ENCODE measurements at regions not wholly inside any gene's neighbourhood (a gene's known extent, or its start where the extent isn't known, plus 50 kb on each side); places are given as distances from the start of the nearest gene placed in this dataset.

DNA sequence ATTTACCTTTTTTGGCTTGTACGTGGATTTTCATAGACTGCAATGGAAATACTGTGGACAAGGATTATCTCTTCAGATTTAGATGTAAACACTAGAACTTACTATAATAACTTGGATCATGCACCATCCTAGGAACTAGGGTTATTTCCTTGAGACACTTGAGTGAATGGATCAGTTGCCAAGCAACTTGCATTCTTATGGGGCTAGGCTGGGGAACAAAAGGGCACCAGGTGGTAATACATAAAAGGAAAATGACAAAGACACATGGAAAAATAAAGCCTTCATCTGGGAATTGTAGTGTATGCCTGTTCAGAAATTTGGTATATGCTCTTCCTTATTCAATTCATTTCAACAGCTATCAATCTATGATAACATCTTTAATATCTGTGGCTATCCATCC is 247.1 kb downstream of the SPRY1 start:
- Histone ChIP-seq H3K36me3 (no peaks in the 10 kb centered on the region), H3K4me3 (no peak overlapping the region), H3K9me3 (no peaks in the 10 kb centered on the region), H3K27me3 (no peaks in the 10 kb centered on the region), H3K4me1 (no peaks in the 10 kb centered on the region), H3K27ac (no peak overlapping the region)
- DNase-seq (no peak), ATAC-seq (no peak)
- intact Hi-C loops (cut with DNase I) = no loop called here
- TF ChIP-seq, protein P1, sequence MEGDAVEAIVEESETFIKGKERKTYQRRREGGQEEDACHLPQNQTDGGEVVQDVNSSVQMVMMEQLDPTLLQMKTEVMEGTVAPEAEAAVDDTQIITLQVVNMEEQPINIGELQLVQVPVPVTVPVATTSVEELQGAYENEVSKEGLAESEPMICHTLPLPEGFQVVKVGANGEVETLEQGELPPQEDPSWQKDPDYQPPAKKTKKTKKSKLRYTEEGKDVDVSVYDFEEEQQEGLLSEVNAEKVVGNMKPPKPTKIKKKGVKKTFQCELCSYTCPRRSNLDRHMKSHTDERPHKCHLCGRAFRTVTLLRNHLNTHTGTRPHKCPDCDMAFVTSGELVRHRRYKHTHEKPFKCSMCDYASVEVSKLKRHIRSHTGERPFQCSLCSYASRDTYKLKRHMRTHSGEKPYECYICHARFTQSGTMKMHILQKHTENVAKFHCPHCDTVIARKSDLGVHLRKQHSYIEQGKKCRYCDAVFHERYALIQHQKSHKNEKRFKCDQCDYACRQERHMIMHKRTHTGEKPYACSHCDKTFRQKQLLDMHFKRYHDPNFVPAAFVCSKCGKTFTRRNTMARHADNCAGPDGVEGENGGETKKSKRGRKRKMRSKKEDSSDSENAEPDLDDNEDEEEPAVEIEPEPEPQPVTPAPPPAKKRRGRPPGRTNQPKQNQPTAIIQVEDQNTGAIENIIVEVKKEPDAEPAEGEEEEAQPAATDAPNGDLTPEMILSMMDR (IDR thresholded peaks at IDR 0.05) = no peak

DNA sequence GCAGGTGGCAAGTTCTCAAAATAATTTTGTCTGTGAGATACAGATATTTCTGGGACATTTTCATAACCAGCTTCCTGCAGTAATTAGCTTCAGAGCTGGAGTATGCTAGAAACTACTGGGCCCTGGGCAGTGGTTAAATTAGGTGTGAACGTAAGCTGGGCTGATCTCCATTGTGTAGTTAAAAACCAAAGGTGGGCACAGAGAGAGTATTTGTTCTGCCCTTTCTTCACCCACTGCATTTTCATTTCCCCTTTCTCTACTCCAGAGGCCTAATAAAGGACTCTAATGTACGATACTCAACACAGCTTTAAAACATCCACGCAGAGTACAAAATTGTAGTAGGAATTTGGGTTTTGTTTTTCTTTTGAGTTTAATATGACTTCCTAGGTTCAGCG is 252.7 kb downstream of the SPRY1 start:
- no peak overlapping the region for H3K4me3 ChIP-seq
- H3K4me1 ChIP-seq = no peaks in the 10 kb centered on the region
- TF ChIP-seq, protein P1 (IDR thresholded peaks at IDR 0.05) = no peak
- H3K27me3 ChIP-seq = no peaks in the 10 kb centered on the region
- H3K36me3 ChIP-seq = no peaks in the 10 kb centered on the region
- ATAC-seq = peak; percentile 24
- no peak for DNase-seq
- no peaks in the 10 kb centered on the region for H3K9me3 ChIP-seq
- intact Hi-C loops (cut with DNase I) = no loop called here
- H3K27ac ChIP-seq = peak overlapping the region; percentile 60

DNA sequence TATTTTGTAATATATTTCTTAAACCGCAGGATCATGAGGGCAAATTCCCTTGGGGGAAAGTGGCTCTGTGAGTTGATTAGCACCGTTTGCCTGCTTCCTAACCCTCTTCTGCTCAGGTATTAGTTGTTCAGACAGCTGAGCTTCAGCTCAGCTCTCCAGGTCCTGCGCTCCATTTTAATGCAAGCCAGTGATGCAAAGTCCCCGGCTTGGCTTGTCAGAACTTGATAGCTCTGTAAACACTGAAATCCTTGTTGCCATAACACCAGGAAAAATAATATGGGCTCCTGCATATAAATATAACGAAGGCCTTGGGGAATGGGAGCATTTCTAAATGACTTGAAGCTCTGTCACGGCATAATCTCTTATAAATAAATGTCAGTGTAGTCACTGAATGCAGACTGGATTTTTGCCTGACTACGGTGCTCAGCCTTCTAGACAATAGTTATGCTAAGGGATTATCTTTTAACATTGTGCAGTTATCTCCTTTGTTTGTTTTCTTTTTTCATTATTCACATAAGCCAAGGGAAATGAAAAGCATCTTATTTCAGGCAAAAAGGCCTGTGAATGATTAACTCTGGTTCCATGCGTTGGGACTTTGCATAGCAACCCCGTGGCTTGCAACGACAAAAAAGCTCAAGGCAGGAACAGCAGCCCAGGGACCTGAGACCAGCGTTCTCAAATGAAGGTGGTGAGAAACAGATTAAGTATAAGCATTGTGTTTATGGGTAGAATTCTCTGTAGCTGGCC is 253.2 kb downstream of the SPRY1 start:
- ATAC-seq (peak; percentile 71), DNase-seq (no peak)
- Histone ChIP-seq H3K4me1 (no peaks in the 10 kb centered on the region), H3K27ac (peak overlapping the region; percentile 60), H3K27me3 (no peaks in the 10 kb centered on the region), H3K4me3 (no peak overlapping the region), H3K9me3 (no peaks in the 10 kb centered on the region), H3K36me3 (no peaks in the 10 kb centered on the region)
- TF ChIP-seq, protein P1 (IDR thresholded peaks at IDR 0.05) = no peak
- intact Hi-C loops (cut with DNase I) = no loop called here

DNA sequence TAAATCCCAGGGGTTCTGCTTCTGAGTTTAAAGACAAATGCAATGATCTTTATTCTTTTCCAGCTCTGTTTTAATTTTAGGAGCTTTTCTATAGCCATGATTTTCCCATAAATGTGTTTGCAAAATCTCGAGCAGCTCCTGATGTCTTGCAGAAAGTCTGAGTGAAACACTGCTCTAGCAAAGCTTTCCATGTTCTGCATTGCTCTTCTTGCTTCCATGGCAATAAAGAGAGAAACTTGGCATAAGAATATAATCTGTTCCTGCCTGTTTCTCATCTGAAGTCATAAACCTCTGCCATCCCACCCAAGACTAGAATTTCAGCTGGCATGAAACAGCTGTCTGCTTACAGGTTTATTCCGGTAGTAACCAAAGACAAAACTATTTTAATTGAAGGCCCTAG is 254.5 kb downstream of the SPRY1 start:
- DNase-seq = no peak

DNA sequence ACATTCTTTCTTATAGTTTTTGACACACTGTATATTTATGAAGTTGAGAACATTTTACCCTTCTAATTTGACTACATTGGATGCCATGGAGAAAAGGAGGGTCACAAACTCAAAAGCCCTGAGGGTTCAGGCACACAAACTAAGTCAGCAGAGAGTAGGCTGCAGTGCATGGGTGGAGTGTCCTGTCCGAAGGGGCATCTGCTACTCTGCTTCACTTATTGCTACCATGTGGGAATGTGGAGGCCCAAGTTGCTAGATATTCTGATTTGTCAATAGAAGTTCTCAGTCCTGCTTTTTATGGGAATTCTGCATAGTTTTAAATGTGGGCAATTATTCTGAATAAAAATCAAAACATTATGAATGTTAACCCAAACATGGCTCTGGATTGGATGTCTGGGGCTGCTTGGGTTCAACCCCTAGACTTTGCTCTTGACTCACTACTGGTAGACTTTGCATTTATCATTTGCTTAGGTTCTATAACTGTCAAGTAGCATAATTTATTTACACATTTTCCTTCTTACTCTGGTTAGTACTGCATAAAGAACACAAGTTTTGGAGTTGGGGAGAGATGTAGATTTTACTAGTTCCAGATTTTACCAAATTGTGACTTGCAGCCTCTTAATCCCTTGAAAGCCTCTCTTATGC is 255.1 kb downstream of the SPRY1 start:
- Histone ChIP-seq H3K36me3 (no peaks in the 10 kb centered on the region), H3K9me3 (no peaks in the 10 kb centered on the region), H3K27me3 (no peaks in the 10 kb centered on the region), H3K4me3 (no peak overlapping the region), H3K27ac (no peak overlapping the region), H3K4me1 (no peaks in the 10 kb centered on the region)
- intact Hi-C loops (cut with DNase I) = no loop called here
- ATAC-seq (no peak), DNase-seq (no peak)
- TF ChIP-seq, protein P1 (IDR thresholded peaks at IDR 0.05) = no peak

More for the DNA sequence above, 254.5 kb downstream of the SPRY1 start:
- intact Hi-C loops (cut with DNase I) = no loop called here
- no peak for ATAC-seq
- Histone ChIP-seq H3K36me3 (no peaks in the 10 kb centered on the region), H3K4me1 (no peaks in the 10 kb centered on the region), H3K27me3 (no peaks in the 10 kb centered on the region), H3K9me3 (no peaks in the 10 kb centered on the region), H3K4me3 (no peak overlapping the region), H3K27ac (no peak overlapping the region)
- TF ChIP-seq, protein P1 (IDR thresholded peaks at IDR 0.05) = no peak
